Thoracic aorta (tissue), 2 donors: ENCODE measurements at regions not wholly inside any gene's neighbourhood (a gene's known extent, or its start where the extent isn't known, plus 50 kb on each side); places are given as distances from the start of the nearest gene placed in this dataset.
"Not testable (repeated sequence)": the region's sequence is repeated elsewhere in the genome, so short reads cannot be mapped to it uniquely, and the experiment has no call there.

Experiments
- ATAC-seq: fragments of 150-250 bp; one replicate; pipeline ENCODE4 v1.8.0; 2017; ENCODE audit warnings: low read depth; ENCODE audit not compliant: insufficient number of reproducible peaks, low FRiP score
- DNase-seq: peaks from one replicate; pipeline ENCODE4 v3.0.0-alpha.2; 2020; ENCODE audit warnings: low spot score
- H3K27ac ChIP-seq, 2 donors: fragments of 200-600 bp; sonication (generic); 1 replicate in 1 of 2; 2 replicates in 1 of 2; pipeline ENCODE4 v1.5.1; 2016; ENCODE audit warnings: mild to moderate bottlenecking in 2 of 2, moderate library complexity in 2 of 2
- H3K27me3 ChIP-seq: fragments of 200-600 bp; sonication (generic); replicated peaks from 2 replicates; pipeline ENCODE4 v1.6.0; 2016; ENCODE audit warnings: mild to moderate bottlenecking; ENCODE audit not compliant: insufficient read depth
- H3K36me3 ChIP-seq: fragments of 200-600 bp; sonication (generic); one replicate; pipeline ENCODE4 v1.5.1; 2016
- H3K4me1 ChIP-seq, 2 donors: fragments of 200-600 bp; sonication (generic); 1 replicate in 1 of 2; 2 replicates in 1 of 2; pipeline versions ENCODE4 v1.5.1 to v1.6.0; 2016; ENCODE audit warnings: low read depth in 2 of 2, mild to moderate bottlenecking in 1 of 2; ENCODE audit not compliant: control insufficient read depth in 1 of 2
- H3K4me3 ChIP-seq: fragments of 200-600 bp; sonication (generic); 2 replicates; pipeline ENCODE4 v1.5.1; 2016; ENCODE audit warnings: mild to moderate bottlenecking
- H3K9me3 ChIP-seq: fragments of 200-600 bp; sonication (generic); 2 replicates; pipeline ENCODE4 v1.5.1; 2016
- CTCF ChIP-seq: fragments of 200-600 bp; sonication (generic); IDR thresholded peaks from one replicate; pipeline ENCODE4 v1.5.1; 2019; ENCODE audit warnings: antibody characterized with exemption

- DNase-seq (no peak), ATAC-seq (no peak)
- no peak overlapping the region for H3K4me3 ChIP-seq
- no peak for TF ChIP-seq CTCF
- H3K9me3 ChIP-seq: no peaks in the 10 kb centered on the region
- H3K27ac ChIP-seq: no peak overlapping the region
- H3K36me3 ChIP-seq: no peaks in the 10 kb centered on the region
- no peaks in the 10 kb centered on the region for H3K4me1 ChIP-seq
- no peaks in the 10 kb centered on the region for H3K27me3 ChIP-seq
Measured at GRCh38 chr10:21114683-21115082, 217.6 kb upstream of the NEBL start.

GRCh38 chr10:21110358-21110757, 213.2 kb upstream of the NEBL start:
- no peaks in the 10 kb centered on the region for H3K36me3 ChIP-seq
- TF ChIP-seq CTCF: no peak

GRCh38 chr10:21106931-21107330, 209.8 kb upstream of the NEBL start:
- not testable (repeated sequence) for H3K36me3 ChIP-seq, H3K9me3 ChIP-seq, H3K27ac ChIP-seq, DNase-seq, H3K4me3 ChIP-seq, H3K4me1 ChIP-seq, ATAC-seq, H3K27me3 ChIP-seq

More at GRCh38 chr10:21110358-21110757, 213.2 kb upstream of the NEBL start:
- Histone ChIP-seq H3K27ac (no peak overlapping the region), H3K9me3 (no peaks in the 10 kb centered on the region), H3K4me1 (no peaks in the 10 kb centered on the region), H3K27me3 (no peaks in the 10 kb centered on the region), H3K4me3 (no peak overlapping the region)
- no peak for ATAC-seq
- no peak for DNase-seq

GRCh38 chr10:21105331-21105730, 208.2 kb upstream of the NEBL start:
- not testable (repeated sequence) for H3K27me3 ChIP-seq, H3K36me3 ChIP-seq, H3K4me1 ChIP-seq, H3K4me3 ChIP-seq, ATAC-seq, DNase-seq, H3K9me3 ChIP-seq, H3K27ac ChIP-seq

- no peaks in the 10 kb centered on the region for H3K4me1 ChIP-seq
Measured at GRCh38 chr10:21100871-21101514, 203.9 kb upstream of the NEBL start.

GRCh38 chr10:21100190-21100589, 203.1 kb upstream of the NEBL start:
- H3K9me3 ChIP-seq: no peaks in the 10 kb centered on the region

More at GRCh38 chr10:21100871-21101514, 203.9 kb upstream of the NEBL start:
- Histone ChIP-seq H3K9me3 (no peaks in the 10 kb centered on the region), H3K27me3 (no peaks in the 10 kb centered on the region), H3K36me3 (no peaks in the 10 kb centered on the region), H3K27ac (no peak overlapping the region), H3K4me3 (no peak overlapping the region)
- TF ChIP-seq CTCF: no peak
- DNase-seq (no peak), ATAC-seq (no peak)

More at GRCh38 chr10:21100190-21100589, 203.1 kb upstream of the NEBL start:
- no peak for TF ChIP-seq CTCF
- ATAC-seq (no peak), DNase-seq (no peak)
- Histone ChIP-seq H3K36me3 (no peaks in the 10 kb centered on the region), H3K27me3 (no peaks in the 10 kb centered on the region), H3K4me1 (no peaks in the 10 kb centered on the region), H3K4me3 (no peak overlapping the region), H3K27ac (no peak overlapping the region)
